ENCODE measurements at regions not wholly inside any gene's neighbourhood (a gene's known extent, or its start where the extent isn't known, plus 50 kb on each side); places are given as distances from the start of the nearest gene placed in this dataset.

GRCh38 chrX:25805744-25806143 lies 332.4 kb upstream of the MAGEB18 start:
- DNase-seq (ENCODE audit: low read depth), result no peak
- H3K4me3 ChIP-seq (ENCODE audit: low read depth, low read length), result no peak overlapping the region
- TF ChIP-seq CTCF (IDR thresholded peaks at IDR 0.05; ENCODE audit: low read depth, low read length, missing control alignments), result no peak

- no peak for TF ChIP-seq CTCF (IDR thresholded peaks at IDR 0.05; ENCODE audit: low read depth, low read length, missing control alignments)
- H3K4me3 ChIP-seq (ENCODE audit: low read depth, low read length), result no peak overlapping the region
- DNase-seq (ENCODE audit: low read depth), result no peak
These were observed 331.1 kb upstream of the MAGEB18 start for GRCh38 chrX:25807022-25807421.

GRCh38 chrX:25810202-25810601 lies 327.9 kb upstream of the MAGEB18 start:
- no peak for DNase-seq (ENCODE audit: low read depth)
- TF ChIP-seq CTCF (IDR thresholded peaks at IDR 0.05; ENCODE audit: low read depth, low read length, missing control alignments), result no peak
- no peak overlapping the region for H3K4me3 ChIP-seq (ENCODE audit: low read depth, low read length)

GRCh38 chrX:25819879-25820278 lies 318.3 kb upstream of the MAGEB18 start:
- no peak overlapping the region for H3K4me3 ChIP-seq (ENCODE audit: low read depth, low read length)
- no peak for TF ChIP-seq CTCF (IDR thresholded peaks at IDR 0.05; ENCODE audit: low read depth, low read length, missing control alignments)
- no peak for DNase-seq (ENCODE audit: low read depth)

GRCh38 chrX:25851141-25851540 lies 287.0 kb upstream of the MAGEB18 start:
- no peak for DNase-seq (ENCODE audit: low read depth)
- TF ChIP-seq CTCF (IDR thresholded peaks at IDR 0.05; ENCODE audit: low read depth, low read length, missing control alignments), result no peak
- H3K4me3 ChIP-seq (ENCODE audit: low read depth, low read length), result no peak overlapping the region

- H3K4me3 ChIP-seq (ENCODE audit: low read depth, low read length), result no peak overlapping the region
- no peak for DNase-seq (ENCODE audit: low read depth)
- no peak for TF ChIP-seq CTCF (IDR thresholded peaks at IDR 0.05; ENCODE audit: low read depth, low read length, missing control alignments)
These were observed 285.1 kb upstream of the MAGEB18 start for GRCh38 chrX:25853002-25853479.

GRCh38 chrX:25858273-25858880 lies 279.8 kb upstream of the MAGEB18 start:
- no peak overlapping the region for H3K4me3 ChIP-seq (ENCODE audit: low read depth, low read length)
- no peak for TF ChIP-seq CTCF (IDR thresholded peaks at IDR 0.05; ENCODE audit: low read depth, low read length, missing control alignments)
- no peak for DNase-seq (ENCODE audit: low read depth)

All from GM12864 (cell line).